Karpas-422 (cell line): ENCODE measurements at regions not wholly inside any gene's neighbourhood (a gene's known extent, or its start where the extent isn't known, plus 50 kb on each side); places are given as distances from the start of the nearest gene placed in this dataset.
A peak's percentile ranks its signal among the peaks of the same experiment; 100 is the strongest.
"Not testable (repeated sequence)": the region's sequence is repeated elsewhere in the genome, so short reads cannot be mapped to it uniquely, and the experiment has no call there.

Experiments
- DNase-seq: peaks from one replicate; pipeline ENCODE4 v3.0.0-alpha.2; 2015
- H2AFZ ChIP-seq: fragments of 200-600 bp; sonication (generic); 2 replicates; pipeline ENCODE4 v1.6.1; 2014; ENCODE audit warnings: antibody characterized with exemption, low read length, mixed read lengths
- H3K27ac ChIP-seq: fragments of 200-600 bp; sonication (generic); 2 replicates; pipeline ENCODE4 v1.5.1; 2014; ENCODE audit warnings: mild to moderate bottlenecking, low read length, moderate library complexity
- H3K27me3 ChIP-seq: fragments of 200-600 bp; sonication (generic); 2 replicates; pipeline ENCODE4 v1.6.1; 2014; ENCODE audit warnings: low read length, mixed read lengths
- H3K36me3 ChIP-seq: fragments of 200-600 bp; sonication (generic); 2 replicates; pipeline ENCODE4 v1.6.1; 2014; ENCODE audit warnings: low read length, mixed read lengths; ENCODE audit not compliant: insufficient read depth
- H3K4me1 ChIP-seq: fragments of 200-600 bp; sonication (generic); 2 replicates; pipeline ENCODE4 v1.6.1; 2014; ENCODE audit warnings: mild to moderate bottlenecking, low read length, mixed read lengths
- H3K4me2 ChIP-seq: fragments of 200-600 bp; sonication (generic); 2 replicates; pipeline ENCODE4 v1.6.1; 2014; ENCODE audit warnings: low read length, low read depth, mild to moderate bottlenecking; ENCODE audit not compliant: poor library complexity, severe bottlenecking
- H3K4me3 ChIP-seq: fragments of 200-600 bp; sonication (generic); 2 replicates; pipeline ENCODE4 v1.5.1; 2014; ENCODE audit warnings: mild to moderate bottlenecking, antibody characterized with exemption, low read length, mixed read lengths
- H3K79me2 ChIP-seq: fragments of 200-600 bp; sonication (generic); 2 replicates; pipeline ENCODE4 v1.6.1; 2014; ENCODE audit warnings: mild to moderate bottlenecking, low read length, mixed read lengths
- H3K9ac ChIP-seq: fragments of 200-600 bp; sonication (generic); 2 replicates; pipeline ENCODE4 v1.6.0; 2014; ENCODE audit warnings: low read length
- H3K9me2 ChIP-seq: fragments of 200-600 bp; sonication (generic), shearing (Covaris generic); replicated peaks from 2 replicates; pipeline ENCODE4 v1.6.0; 2014; ENCODE audit warnings: mild to moderate bottlenecking, low read length, moderate library complexity; ENCODE audit not compliant: insufficient read depth
- H3K9me3 ChIP-seq: fragments of 300-700, 200-600 bp; sonication (generic); 2 replicates; pipeline ENCODE4 v1.6.1; 2014; ENCODE audit warnings: low read length, mixed read lengths
- H4K20me1 ChIP-seq: fragments of 200-600 bp; sonication (generic); 2 replicates; pipeline ENCODE4 v1.6.1; 2014; ENCODE audit warnings: mild to moderate bottlenecking, antibody characterized with exemption, low read length, low read depth; ENCODE audit not compliant: insufficient read depth

GRCh38 chr2:89936559-89936958 is 1245.1 kb downstream of the RPIA start:
- DNase-seq: peak; percentile 81
- H3K36me3 ChIP-seq, H4K20me1 ChIP-seq, H3K27me3 ChIP-seq, H3K9me3 ChIP-seq, H2AFZ ChIP-seq, H3K79me2 ChIP-seq, H3K9me2 ChIP-seq: not testable (repeated sequence)
- Histone ChIP-seq H3K27ac (peak overlapping the region; percentile 81), H3K4me2 (peak overlapping the region; percentile 64), H3K4me1 (peaks cover 57% of the 10 kb centered on the region), H3K4me3 (peak overlapping the region; percentile 55; the same call in 1 of the 2 replicates), H3K9ac (peak overlapping the region; percentile 55)

GRCh38 chr2:89938756-89939155 is 1247.3 kb downstream of the RPIA start:
- H3K9me3 ChIP-seq, H3K36me3 ChIP-seq, H3K4me3 ChIP-seq, H4K20me1 ChIP-seq, H3K9me2 ChIP-seq, H3K27me3 ChIP-seq, H3K79me2 ChIP-seq, H3K4me2 ChIP-seq, H2AFZ ChIP-seq: not testable (repeated sequence)
- Histone ChIP-seq H3K4me1 (peaks cover 66% of the 10 kb centered on the region), H3K27ac (0 out of 2 replicates have a peak overlapping the region, but pooled peaks have one; percentile 69), H3K9ac (peak overlapping the region; percentile 30; the same call in 1 of the 2 replicates)
- DNase-seq: peak; percentile 56

GRCh38 chr2:89944267-89944666 is 1252.8 kb downstream of the RPIA start:
- DNase-seq, H3K4me3 ChIP-seq, H3K27me3 ChIP-seq, H3K27ac ChIP-seq, H3K9me2 ChIP-seq, H3K36me3 ChIP-seq, H3K4me2 ChIP-seq, H3K9me3 ChIP-seq, H2AFZ ChIP-seq, H4K20me1 ChIP-seq, H3K9ac ChIP-seq, H3K79me2 ChIP-seq: not testable (repeated sequence)
- H3K4me1 ChIP-seq: peaks cover 33% of the 10 kb centered on the region

DNA sequence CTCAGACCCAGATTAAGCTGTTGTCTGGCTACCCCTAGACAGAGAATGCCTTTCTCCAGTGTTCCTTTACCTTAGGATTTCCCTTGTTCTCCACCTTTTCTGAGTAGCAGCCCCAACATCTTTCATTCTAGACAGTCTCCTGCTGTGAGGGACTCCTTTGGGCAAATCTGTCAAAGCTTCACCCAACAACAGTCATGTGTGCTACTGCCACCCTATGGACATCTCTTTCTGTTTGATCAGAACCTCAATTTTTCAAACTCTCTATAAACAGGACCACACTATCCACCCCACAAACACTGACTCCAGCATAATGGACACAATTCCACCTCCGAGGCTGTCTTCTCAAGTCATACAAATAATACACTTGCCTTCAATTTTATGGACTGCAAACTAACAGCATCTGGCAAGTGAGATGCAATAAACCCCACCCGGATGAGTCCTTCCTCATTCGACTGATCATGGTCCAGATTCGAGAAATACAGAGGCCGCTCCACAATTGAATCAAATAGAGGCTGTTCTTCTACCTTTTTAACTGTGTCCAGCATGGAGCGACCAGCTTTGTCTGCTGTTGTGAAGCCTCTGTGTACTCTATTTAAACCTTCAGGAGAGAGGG is 1253.6 kb downstream of the RPIA start:
- H3K9me3 ChIP-seq, DNase-seq, H3K36me3 ChIP-seq, H2AFZ ChIP-seq, H3K4me3 ChIP-seq, H3K4me2 ChIP-seq, H3K9me2 ChIP-seq, H4K20me1 ChIP-seq, H3K9ac ChIP-seq, H3K79me2 ChIP-seq, H3K27ac ChIP-seq, H3K27me3 ChIP-seq: not testable (repeated sequence)
- peaks cover 31% of the 10 kb centered on the region for H3K4me1 ChIP-seq

DNA sequence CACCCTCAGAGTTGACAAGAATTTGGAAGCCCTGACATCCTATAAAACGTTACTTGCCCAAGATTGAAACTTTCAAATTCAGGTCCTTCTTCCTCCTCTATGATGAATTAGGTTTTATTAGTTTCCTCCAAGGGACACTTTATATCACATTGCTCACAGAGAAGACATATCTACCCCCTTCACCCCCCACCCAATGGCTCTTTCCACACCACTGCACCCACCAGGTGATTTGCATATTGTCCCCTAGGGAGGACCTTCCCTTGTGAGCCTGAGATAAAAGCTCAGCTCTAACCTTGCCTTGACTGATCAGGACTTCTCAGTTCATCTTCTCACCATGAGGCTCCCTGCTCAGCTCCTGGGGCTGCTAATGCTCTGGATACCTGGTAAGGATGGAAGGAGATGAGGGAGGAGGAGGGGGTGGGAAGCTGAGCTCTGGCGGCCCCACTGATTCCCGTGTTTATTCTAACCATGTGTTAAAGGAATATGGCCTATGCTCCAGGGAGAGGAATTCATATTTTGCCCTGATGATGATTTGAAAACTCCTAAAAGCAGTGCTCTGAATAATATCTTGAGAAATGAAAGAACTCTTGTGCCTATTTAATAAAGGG is 1255.8 kb downstream of the RPIA start:
- H3K36me3 ChIP-seq, H3K79me2 ChIP-seq, H2AFZ ChIP-seq, H3K9me3 ChIP-seq, H4K20me1 ChIP-seq, H3K27me3 ChIP-seq, H3K9me2 ChIP-seq: not testable (repeated sequence)
- peaks cover 14% of the 10 kb centered on the region for H3K4me1 ChIP-seq
- DNase-seq: peak; percentile 60
- peak overlapping the region; percentile 94 for H3K27ac ChIP-seq
- H3K9ac ChIP-seq: peak overlapping the region; percentile 75
- peak overlapping the region; percentile 71 for H3K4me3 ChIP-seq
- H3K4me2 ChIP-seq: peak overlapping the region; percentile 77

DNA sequence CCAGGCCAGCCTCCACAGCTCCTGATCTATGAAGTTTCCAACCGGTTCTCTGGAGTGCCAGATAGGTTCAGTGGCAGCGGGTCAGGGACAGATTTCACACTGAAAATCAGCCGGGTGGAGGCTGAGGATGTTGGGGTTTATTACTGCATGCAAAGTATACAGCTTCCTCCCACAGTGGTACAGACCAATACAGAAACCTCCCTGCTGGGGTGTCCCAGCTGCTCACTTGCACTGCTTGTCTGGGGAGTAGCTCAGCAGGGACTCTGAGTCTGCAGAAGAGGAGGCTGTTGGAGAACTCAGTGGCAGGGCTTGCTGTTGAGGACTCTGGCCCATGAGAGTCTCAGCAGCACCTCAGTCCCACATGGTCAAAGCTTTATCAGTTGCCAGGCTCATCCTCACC is 1256.6 kb downstream of the RPIA start:
- H2AFZ ChIP-seq, H3K9me2 ChIP-seq, H3K27me3 ChIP-seq, H3K79me2 ChIP-seq, H3K9me3 ChIP-seq, H4K20me1 ChIP-seq, H3K36me3 ChIP-seq, H3K4me1 ChIP-seq: not testable (repeated sequence)
- Histone ChIP-seq H3K9ac (peak overlapping the region; percentile 75), H3K4me3 (peak overlapping the region; percentile 71), H3K27ac (peak overlapping the region; percentile 94), H3K4me2 (peak overlapping the region; percentile 77)
- DNase-seq: peak; percentile 73

DNA sequence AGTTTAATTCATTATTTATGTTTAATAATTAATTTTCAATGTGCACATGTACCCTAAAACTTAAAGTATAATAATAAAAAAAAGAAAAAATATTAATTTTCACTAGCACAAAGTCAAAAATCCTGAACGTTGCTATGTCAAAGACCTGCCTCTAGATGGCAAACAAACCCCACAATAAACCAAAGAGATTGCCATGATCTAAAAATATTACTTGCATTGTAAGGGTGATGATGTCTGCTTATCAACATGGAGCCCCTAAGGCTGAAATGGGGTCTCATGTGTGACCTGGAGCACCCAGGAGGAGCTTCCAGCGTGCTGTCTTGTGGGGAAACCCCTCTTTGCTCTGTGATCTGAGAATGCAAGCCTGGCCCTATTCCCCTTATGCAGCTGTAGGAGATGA is 1259.3 kb downstream of the RPIA start:
- not testable (repeated sequence) for DNase-seq, H3K9me3 ChIP-seq, H3K27ac ChIP-seq, H3K4me3 ChIP-seq, H3K79me2 ChIP-seq, H3K27me3 ChIP-seq, H2AFZ ChIP-seq, H3K4me1 ChIP-seq, H4K20me1 ChIP-seq, H3K4me2 ChIP-seq, H3K36me3 ChIP-seq, H3K9me2 ChIP-seq, H3K9ac ChIP-seq

GRCh38 chr2:89957236-89957635 is 1265.8 kb downstream of the RPIA start:
- H3K9me2 ChIP-seq, H3K79me2 ChIP-seq, H3K4me3 ChIP-seq, H3K4me1 ChIP-seq, H3K4me2 ChIP-seq, H3K9ac ChIP-seq, H2AFZ ChIP-seq, H3K27me3 ChIP-seq, H3K36me3 ChIP-seq, H3K27ac ChIP-seq, H3K9me3 ChIP-seq, H4K20me1 ChIP-seq: not testable (repeated sequence)
- peak; percentile 73 for DNase-seq
